CD4-positive, alpha-beta T cell (primary cell): ENCODE measurements at regions not wholly inside any gene's neighbourhood (a gene's known extent, or its start where the extent isn't known, plus 50 kb on each side); places are given as distances from the start of the nearest gene placed in this dataset.

ENCODE experiments used
- ATAC-seq: fragments of 200-7000 bp; cut with Tn5 transposase; one replicate; pipeline ENCODE4 v1.10.0; 2022; ENCODE audit warnings: mild to moderate bottlenecking; ENCODE audit not compliant: poor library complexity
- CTCF ChIA-PET: fragments of 350-600 bp; sonication (Branson Sonifier 250); formaldehyde crosslinking; loops from one replicate; lab custom pipeline; 2021; ENCODE audit warnings: antibody characterized with exemption, inconsistent platforms; lab: Charles Lee
- POLR2A ChIA-PET: fragments of 350-600 bp; sonication (Branson Sonifier 250); formaldehyde crosslinking; loops from one replicate; lab custom pipeline; 2021; ENCODE audit warnings: antibody characterized with exemption, inconsistent platforms; lab: Charles Lee
- DNase-seq, 14 experiments: peaks; one replicate each; pipeline ENCODE4 v3.0.0-alpha.2; 2013 to 2020; ENCODE audit warnings: mixed read lengths in 2 of 14
- H3K27ac ChIP-seq, 2 donors: one replicate each; pipeline versions ENCODE4 v1.5.1 to v1.7.0; 2013; ENCODE audit warnings: low read length in 2 of 2, low read depth in 1 of 2, mild to moderate bottlenecking in 1 of 2
- H3K27me3 ChIP-seq, 2 experiments: 1 replicate in 1 of 2; 2 replicates in 1 of 2; pipeline versions ENCODE4 v1.6.1 to v1.7.0; 2013; ENCODE audit warnings: low read length in 2 of 2, control low read depth in 1 of 2, mild to moderate bottlenecking in 1 of 2, moderate library complexity in 1 of 2; ENCODE audit not compliant: insufficient read depth in 2 of 2, control insufficient read depth in 1 of 2
- H3K36me3 ChIP-seq: one replicate; pipeline ENCODE4 v1.6.1; 2013; ENCODE audit warnings: low read length, control low read depth; ENCODE audit not compliant: insufficient read depth
- H3K4me1 ChIP-seq: one replicate; pipeline ENCODE4 v1.6.1; 2013; ENCODE audit warnings: low read length, control low read depth; ENCODE audit not compliant: insufficient read depth
- H3K4me3 ChIP-seq: one replicate; pipeline ENCODE4 v1.5.1; 2013; ENCODE audit warnings: mild to moderate bottlenecking, low read length, moderate library complexity
- H3K9me3 ChIP-seq, 2 experiments: 1 replicate in 1 of 2; 2 replicates in 1 of 2; pipeline versions ENCODE4 v1.6.1 to v1.7.0; 2013; ENCODE audit warnings: low read length in 2 of 2, mild to moderate bottlenecking in 2 of 2, control low read depth in 1 of 2, moderate library complexity in 1 of 2; ENCODE audit not compliant: control insufficient read depth in 1 of 2, insufficient read depth in 1 of 2
- H3K27ac Mint-ChIP-seq: one replicate; pipeline ENCODE4 v1.8.0; 2020; ENCODE audit warnings: mixed read lengths
- H3K27me3 Mint-ChIP-seq: one replicate; pipeline ENCODE4 v1.8.0; 2021; ENCODE audit warnings: mixed read lengths
- H3K36me3 Mint-ChIP-seq: one replicate; pipeline ENCODE4 v1.8.0; 2021; ENCODE audit warnings: low read depth, mixed read lengths
- H3K4me1 Mint-ChIP-seq: one replicate; pipeline ENCODE4 v1.8.0; 2021; ENCODE audit warnings: low read depth, mixed read lengths
- H3K4me3 Mint-ChIP-seq: one replicate; pipeline ENCODE4 v1.8.0; 2020; ENCODE audit warnings: mild to moderate bottlenecking, mixed read lengths
- H3K9me3 Mint-ChIP-seq: one replicate; pipeline ENCODE4 v1.8.0; 2020; ENCODE audit warnings: mixed read lengths
- intact Hi-C, 2 experiments: fragments of 100-400 bp; cut with DNase I in 1 of 2; cut with micrococcal nuclease in 1 of 2; formaldehyde crosslinking; loops; one replicate each; pipeline versions ENCODE4 v1.15.1 to v1.9.0; 2023 to 2025; cut with DNase I, micrococcal nuclease
- TF ChIP-seq, protein P1 (sequence below): fragments of 200-600 bp; IDR thresholded peaks from one replicate; pipeline ENCODE4 v1.8.0; 2022; ENCODE audit warnings: antibody characterized with exemption, mild to moderate bottlenecking

DNA sequence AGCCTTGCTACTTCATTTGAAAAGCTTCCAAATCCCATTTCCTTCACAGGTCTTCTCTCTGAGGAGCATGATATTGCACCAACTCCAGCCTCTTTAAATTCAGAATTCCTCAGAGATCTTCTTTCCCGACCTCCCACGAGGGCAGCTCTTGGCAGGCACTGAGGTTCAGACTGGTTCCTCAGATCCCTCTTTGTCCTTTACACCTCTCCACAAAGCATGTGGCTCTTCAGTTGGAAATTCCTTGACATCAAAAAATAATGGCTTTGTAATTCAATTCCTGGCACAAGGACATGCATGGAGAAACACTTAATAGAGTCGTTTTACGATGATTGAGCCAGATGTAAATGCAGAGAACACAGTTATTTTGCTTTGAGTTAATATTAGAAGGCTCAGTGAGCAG is 63.2 kb upstream of the TMX1 start:
- H3K9me3 Mint-ChIP-seq: no peaks in the 10 kb centered on the region
- TF ChIP-seq, protein P1, sequence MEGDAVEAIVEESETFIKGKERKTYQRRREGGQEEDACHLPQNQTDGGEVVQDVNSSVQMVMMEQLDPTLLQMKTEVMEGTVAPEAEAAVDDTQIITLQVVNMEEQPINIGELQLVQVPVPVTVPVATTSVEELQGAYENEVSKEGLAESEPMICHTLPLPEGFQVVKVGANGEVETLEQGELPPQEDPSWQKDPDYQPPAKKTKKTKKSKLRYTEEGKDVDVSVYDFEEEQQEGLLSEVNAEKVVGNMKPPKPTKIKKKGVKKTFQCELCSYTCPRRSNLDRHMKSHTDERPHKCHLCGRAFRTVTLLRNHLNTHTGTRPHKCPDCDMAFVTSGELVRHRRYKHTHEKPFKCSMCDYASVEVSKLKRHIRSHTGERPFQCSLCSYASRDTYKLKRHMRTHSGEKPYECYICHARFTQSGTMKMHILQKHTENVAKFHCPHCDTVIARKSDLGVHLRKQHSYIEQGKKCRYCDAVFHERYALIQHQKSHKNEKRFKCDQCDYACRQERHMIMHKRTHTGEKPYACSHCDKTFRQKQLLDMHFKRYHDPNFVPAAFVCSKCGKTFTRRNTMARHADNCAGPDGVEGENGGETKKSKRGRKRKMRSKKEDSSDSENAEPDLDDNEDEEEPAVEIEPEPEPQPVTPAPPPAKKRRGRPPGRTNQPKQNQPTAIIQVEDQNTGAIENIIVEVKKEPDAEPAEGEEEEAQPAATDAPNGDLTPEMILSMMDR: no peak
- H3K4me3 Mint-ChIP-seq: no peak overlapping the region
- H3K36me3 ChIP-seq: no peaks in the 10 kb centered on the region
- CTCF ChIA-PET: no interaction called here
- no peak overlapping the region for H3K4me3 ChIP-seq
- no peaks in the 10 kb centered on the region for H3K4me1 Mint-ChIP-seq
- H3K27me3 ChIP-seq: no peaks in the 10 kb centered on the region
- no peak overlapping the region for H3K27ac Mint-ChIP-seq
- DNase-seq: no peak
- no peak for ATAC-seq
- peaks cover 24% of the 10 kb centered on the region for H3K27me3 Mint-ChIP-seq
- no peaks in the 10 kb centered on the region for H3K4me1 ChIP-seq
- no peaks in the 10 kb centered on the region for H3K9me3 ChIP-seq
- H3K27ac ChIP-seq: no peak overlapping the region
- POLR2A ChIA-PET: no interaction called here
- intact Hi-C loops: no loop called here
- H3K36me3 Mint-ChIP-seq: no peaks in the 10 kb centered on the region

DNA sequence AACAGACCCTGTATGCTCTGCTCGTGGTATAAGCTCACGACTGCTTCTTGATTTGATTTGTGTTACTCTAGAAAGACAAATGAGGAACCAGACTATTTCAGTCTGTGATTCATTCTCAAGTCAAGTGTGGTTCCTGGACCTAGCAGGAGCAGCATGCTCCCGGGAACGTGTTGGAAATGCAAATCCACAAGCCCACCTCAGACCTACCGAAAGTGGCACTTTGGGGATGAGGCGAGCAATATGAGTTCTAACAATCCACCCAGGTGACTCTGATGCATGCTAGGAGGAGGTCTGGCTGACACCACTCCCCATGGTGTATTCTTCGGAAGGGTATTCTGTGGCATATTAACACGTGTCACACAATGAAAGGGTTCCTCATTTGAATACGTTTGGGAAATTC is 59.5 kb upstream of the TMX1 start:
- Mint-ChIP-seq H3K27ac (no peak overlapping the region), H3K27me3 (peaks cover 9% of the 10 kb centered on the region), H3K4me1 (no peaks in the 10 kb centered on the region), H3K9me3 (no peaks in the 10 kb centered on the region), H3K4me3 (no peak overlapping the region), H3K36me3 (no peaks in the 10 kb centered on the region)
- H3K36me3 ChIP-seq: no peaks in the 10 kb centered on the region
- no peak overlapping the region for H3K4me3 ChIP-seq
- intact Hi-C loops: no loop called here
- ChIA-PET POLR2A (no interaction called here), CTCF (no interaction called here)
- DNase-seq (no peak), ATAC-seq (no peak)
- no peaks in the 10 kb centered on the region for H3K27me3 ChIP-seq
- no peak overlapping the region for H3K27ac ChIP-seq
- TF ChIP-seq, protein P1: no peak
- no peaks in the 10 kb centered on the region for H3K4me1 ChIP-seq
- H3K9me3 ChIP-seq: no peaks in the 10 kb centered on the region

DNA sequence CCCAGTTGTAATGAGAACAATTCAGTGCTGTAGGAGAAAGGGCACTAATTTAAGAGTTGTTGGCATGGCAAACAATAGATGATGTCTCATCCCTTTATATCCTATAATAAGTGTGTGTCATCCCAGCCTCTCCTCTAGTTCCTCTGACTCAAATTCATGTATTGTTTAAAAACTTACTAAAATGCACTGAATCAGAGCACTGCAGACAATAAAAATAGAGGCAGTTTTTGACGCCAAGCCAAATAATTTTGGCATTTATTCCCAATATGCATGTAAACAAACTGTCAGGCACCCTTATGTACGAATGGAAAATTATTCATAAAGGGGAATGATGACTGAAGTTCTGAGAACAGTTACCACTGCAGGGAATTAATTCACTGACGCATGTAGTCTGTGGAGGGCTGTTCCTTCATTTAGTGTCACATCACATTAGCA is 57.9 kb upstream of the TMX1 start:
- Mint-ChIP-seq H3K27me3 (no peaks in the 10 kb centered on the region), H3K27ac (no peak overlapping the region), H3K4me3 (no peak overlapping the region), H3K36me3 (no peaks in the 10 kb centered on the region), H3K9me3 (no peaks in the 10 kb centered on the region), H3K4me1 (no peaks in the 10 kb centered on the region)
- H3K36me3 ChIP-seq: no peaks in the 10 kb centered on the region
- no peaks in the 10 kb centered on the region for H3K4me1 ChIP-seq
- ChIA-PET CTCF (no interaction called here), POLR2A (no interaction called here)
- H3K4me3 ChIP-seq: no peak overlapping the region
- TF ChIP-seq, protein P1: no peak
- H3K27me3 ChIP-seq: no peaks in the 10 kb centered on the region
- ATAC-seq (no peak), DNase-seq (no peak)
- H3K27ac ChIP-seq: no peak overlapping the region
- intact Hi-C loops: no loop called here
- no peaks in the 10 kb centered on the region for H3K9me3 ChIP-seq
